NCI-H1417 (cell line): ENCODE measurements at regions not wholly inside any gene's neighbourhood (a gene's known extent, or its start where the extent isn't known, plus 50 kb on each side); places are given as distances from the start of the nearest gene placed in this dataset.
"Not testable (repeated sequence)": the region's sequence is repeated elsewhere in the genome, so short reads cannot be mapped to it uniquely, and the experiment has no call there.

Source experiments
- DNase-seq, 3 experiments: peaks; one replicate each; lab custom pipeline; 2025; lab: John Stamatoyannopoulos, UW

DNA sequence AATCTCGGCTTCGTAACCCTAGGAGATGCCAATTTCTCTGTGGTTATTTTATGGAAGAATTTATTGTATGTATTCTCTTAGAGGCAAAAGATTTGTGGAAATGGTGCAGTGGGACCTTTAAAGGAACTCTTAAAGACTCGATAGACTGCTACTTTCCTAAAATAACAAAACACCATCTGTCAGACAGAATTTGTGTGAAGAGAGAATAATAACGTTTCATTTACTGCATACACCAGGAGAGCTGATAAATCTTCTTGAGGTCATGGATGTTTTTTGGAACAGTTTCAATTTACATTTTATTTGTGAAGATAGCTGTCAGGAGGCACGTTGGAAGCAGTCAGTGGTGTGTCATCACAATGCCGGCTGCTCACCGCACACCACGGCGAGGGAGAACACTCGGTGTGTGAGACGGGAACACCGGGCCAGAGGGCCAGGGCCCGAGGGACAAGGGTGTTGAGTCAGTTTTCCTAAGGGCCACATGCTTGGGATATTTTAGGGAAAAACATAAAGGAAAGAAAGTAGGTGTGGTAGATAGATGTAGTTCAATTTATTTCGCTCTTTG lies 1681.0 kb upstream of the DDX18 start:
- peak in 1 of 3 experiments; percentile 22 for DNase-seq

DNA sequence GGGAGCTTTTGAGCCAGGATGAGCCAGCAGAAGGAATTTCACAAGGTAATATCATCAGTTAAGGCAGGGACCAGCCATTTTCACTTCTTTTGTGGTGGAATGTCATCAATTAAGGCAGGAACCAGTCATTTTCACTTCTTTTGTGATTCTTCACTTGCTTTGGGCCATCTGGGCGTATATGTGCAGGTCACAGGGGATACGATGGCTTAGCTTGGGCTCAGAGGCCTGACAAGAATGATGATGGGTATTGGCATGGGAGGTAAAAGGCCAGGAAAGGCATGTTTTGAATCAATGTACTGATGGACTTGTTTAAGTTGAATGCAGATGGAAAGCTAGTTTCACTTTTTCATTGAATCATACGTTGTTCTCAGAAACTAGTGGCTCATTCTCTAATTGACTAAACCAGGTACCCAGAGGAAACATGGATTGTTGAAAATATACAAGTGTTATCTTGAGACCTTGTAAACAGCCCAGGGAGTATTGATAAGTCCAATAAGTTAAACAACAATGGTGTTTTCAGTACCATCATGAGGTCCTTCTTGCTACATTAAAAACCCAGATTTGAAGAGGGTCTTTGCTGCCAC lies 1672.5 kb upstream of the DDX18 start:
- DNase-seq, result no peak

- no peak for DNase-seq
Observed at GRCh38 chr2:116142644-116143227, 1671.8 kb upstream of the DDX18 start.

GRCh38 chr2:116145031-116145430 lies 1669.5 kb upstream of the DDX18 start:
- no peak for DNase-seq

GRCh38 chr2:116148361-116148760 lies 1666.1 kb upstream of the DDX18 start:
- no peak for DNase-seq

DNA sequence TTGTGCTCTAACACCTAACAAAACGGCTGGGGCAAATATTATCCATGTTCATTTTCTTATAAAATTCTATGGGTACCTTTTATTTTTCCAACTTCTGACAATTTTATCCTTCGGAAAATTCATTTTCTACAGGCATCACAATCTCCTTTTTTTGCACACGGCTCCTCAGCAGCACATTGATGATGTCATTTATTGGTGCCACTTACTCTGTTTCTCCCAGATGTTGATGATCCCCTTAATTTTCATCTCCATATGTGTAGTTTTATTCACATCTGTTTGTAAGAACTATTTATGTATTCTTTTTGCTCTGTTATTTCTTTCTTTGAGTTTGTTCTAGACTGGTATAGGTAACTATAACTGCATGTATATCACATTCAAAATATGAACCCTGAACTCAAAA lies 1660.8 kb upstream of the DDX18 start:
- DNase-seq, result no peak

GRCh38 chr2:116160657-116161056 lies 1653.8 kb upstream of the DDX18 start:
- no peak for DNase-seq

DNA sequence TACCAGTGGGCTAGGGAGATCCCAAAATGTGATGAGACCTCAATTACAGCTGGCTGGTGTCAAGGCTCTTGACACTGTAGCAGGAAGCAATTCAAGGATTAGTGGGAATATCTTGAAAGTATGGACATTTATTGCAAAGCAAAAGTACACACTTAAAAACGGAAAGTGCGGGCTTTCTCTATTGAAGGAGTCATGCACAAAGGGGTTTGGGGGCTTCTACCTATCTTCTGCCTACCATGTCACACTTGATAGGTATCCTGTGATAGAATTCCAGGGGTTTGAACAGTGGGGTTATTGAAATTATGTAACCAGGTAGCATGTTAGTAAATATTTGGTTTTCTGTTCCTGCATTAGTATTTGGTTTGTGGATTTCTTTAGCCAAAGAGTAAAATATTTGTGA lies 1652.1 kb upstream of the DDX18 start:
- DNase-seq, result no peak

GRCh38 chr2:116167107-116167506 lies 1647.4 kb upstream of the DDX18 start:
- no peak for DNase-seq

GRCh38 chr2:116180072-116180471 lies 1634.4 kb upstream of the DDX18 start:
- no peak for DNase-seq

- DNase-seq, result not testable (repeated sequence)
Observed at GRCh38 chr2:116190684-116191083, 1623.8 kb upstream of the DDX18 start.

DNA sequence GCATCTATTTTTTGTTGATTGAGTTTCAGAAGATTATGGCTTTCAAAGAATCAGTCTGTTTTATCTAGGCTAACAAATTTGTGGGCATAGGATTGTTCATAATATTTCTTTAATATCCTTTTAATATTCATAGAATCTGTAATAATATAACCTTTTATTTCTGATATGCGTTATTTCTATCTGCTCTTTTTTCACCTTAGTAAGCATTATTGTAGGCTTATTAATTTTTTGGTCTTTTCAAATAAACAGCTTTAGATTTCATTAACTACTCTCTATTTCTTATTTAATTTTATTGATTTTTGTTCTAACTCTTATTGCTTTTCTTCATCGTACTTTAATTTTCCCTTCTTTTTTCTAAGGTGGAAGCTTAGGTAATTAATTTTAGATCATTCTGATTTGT lies 1614.4 kb upstream of the DDX18 start:
- no peak for DNase-seq

DNA sequence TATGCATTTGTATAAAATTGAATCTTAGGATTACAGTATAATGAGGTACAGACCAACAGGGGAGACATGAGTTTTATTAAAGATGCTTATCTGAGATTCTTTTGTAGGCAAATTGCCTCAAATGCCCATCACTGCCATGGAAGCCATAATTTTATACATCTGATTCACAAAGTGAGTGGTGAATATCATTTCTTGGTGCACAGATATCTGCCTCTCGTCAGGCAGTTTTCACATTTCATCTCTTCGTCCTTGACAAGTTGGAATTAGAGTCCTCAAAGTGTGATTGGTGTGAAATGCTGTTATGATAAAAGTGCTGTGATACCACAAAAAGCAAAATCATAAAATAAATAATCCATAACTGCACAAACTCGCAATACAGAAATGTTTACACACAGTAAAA lies 1602.8 kb upstream of the DDX18 start:
- no peak for DNase-seq

- DNase-seq, result no peak
Observed at GRCh38 chr2:116222793-116223192, 1591.7 kb upstream of the DDX18 start.

- no peak for DNase-seq
Observed at GRCh38 chr2:116223912-116224311, 1590.6 kb upstream of the DDX18 start.

DNA sequence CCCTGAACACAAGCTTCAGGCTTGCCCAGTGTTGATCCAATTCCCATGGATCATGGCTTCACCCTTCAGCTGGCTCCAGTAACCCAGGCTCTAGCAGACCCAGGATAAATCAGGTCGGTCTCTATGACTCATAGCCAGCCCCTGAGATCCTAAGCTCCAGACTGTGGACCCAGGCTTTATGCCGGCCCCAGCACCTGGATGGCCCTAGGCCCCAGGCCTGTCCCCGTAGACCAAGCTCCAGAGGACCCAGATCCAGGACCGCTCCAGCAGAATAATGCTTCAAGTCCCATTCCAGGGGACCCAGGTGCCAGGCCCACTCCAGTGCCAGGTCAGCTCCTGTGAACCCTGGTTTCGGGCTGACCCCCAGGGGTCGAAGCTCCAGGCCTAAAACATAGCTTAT lies 1589.9 kb upstream of the DDX18 start:
- no peak for DNase-seq

- no peak for DNase-seq
Observed at GRCh38 chr2:116238511-116238910, 1576.0 kb upstream of the DDX18 start.

GRCh38 chr2:116250376-116250775 lies 1564.1 kb upstream of the DDX18 start:
- no peak for DNase-seq

- no peak for DNase-seq
Observed at GRCh38 chr2:116264872-116265271, 1549.6 kb upstream of the DDX18 start.

GRCh38 chr2:116269040-116269439 lies 1545.5 kb upstream of the DDX18 start:
- no peak for DNase-seq

DNA sequence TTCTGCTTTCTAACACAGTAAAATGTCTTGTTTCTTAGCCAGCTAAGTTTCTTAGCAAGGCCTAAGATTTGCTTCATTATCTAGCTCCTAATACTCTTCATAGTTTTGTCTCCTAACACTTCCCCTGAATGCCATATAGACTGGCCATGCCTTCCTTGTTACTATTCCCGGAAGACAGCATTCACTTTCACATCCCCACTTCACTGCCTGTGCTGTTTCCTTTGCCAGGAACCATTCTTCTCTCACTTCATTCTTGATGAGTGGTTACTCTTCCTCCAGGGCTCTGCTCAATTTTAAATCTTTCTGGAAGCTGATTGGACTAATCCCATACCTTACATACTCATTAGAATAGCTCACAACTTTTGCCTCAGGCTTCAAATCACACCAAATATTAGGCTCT lies 1510.2 kb upstream of the DDX18 start:
- DNase-seq, result no peak

DNA sequence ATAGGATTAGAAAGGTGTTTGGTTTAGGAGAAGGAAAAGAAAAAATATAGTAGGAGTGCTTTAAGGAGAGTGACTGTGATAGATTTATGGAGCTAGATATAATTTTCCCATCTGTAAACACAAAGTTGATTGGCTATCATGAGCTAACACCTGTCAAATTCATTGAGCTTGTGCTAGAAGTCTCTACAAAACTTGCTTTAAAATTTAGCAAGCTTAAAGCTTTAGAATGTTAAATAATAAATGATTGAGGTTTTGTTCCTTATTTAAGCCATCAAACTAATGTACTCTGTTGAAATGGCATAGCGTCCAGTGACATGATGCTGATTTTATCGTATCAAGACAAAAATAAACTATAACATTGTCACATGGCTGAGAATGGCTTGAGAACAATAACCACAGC lies 1497.4 kb upstream of the DDX18 start:
- peak in 1 of 3 experiments; percentile 64 for DNase-seq

DNA sequence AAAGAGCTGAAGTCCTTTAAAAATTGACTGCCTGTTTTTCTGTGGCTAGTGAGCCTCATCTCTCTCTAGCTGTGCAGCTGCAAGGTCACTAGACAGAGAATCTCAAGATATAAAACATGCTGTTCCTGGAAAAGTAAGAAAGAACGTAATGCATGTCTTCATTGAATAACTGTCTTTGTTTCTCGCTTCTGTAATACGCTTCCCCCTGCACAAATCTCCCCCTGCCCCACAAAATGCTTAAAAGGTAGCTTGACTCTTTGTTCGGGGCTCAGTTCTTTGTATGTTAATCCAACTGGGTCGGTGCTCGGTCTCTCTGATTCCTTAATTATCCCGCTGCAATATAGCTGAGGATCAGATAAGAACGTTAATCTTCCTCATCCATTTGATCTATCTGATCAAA lies 1495.9 kb upstream of the DDX18 start:
- not testable (repeated sequence) for DNase-seq

DNA sequence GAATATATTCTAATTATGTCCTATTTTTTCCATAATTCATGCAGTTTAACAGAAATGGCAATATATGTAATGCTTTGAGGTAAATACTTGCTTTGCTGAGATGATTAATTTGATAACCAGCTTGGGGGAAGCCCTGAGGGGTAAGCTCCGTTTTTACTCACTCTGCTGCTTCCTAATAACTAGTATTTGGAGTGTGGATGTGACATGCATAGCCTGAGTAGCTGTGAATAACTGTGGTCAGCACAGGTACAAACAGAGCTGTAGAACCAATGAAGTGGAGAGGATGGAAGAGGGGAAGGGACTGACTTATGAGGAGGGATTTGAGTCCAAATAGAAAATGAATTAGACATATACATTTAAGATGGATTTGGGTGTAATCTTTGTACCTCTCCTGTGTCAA lies 1495.5 kb upstream of the DDX18 start:
- no peak for DNase-seq
